Heart right ventricle (tissue), 16 donors: ENCODE measurements at regions not wholly inside any gene's neighbourhood (a gene's known extent, or its start where the extent isn't known, plus 50 kb on each side); places are given as distances from the start of the nearest gene placed in this dataset.

Experiments
- ATAC-seq, 8 donors: fragments of 200-7000 bp; cut with Tn5 transposase; one replicate each; pipeline ENCODE4 v1.9.1; 2020; ENCODE audit warnings: mild to moderate bottlenecking in 8 of 8, moderate library complexity in 8 of 8, moderate number of reproducible peaks in 1 of 8
- DNase-seq, 2 donors: peaks; one replicate each; pipeline ENCODE4 v3.0.0-alpha.2; 2020
- H3K27ac ChIP-seq, 10 donors: fragments of 200-600 bp; sonication (generic) in 2 of 10; one replicate each; pipeline versions ENCODE4 v1.5.0 to v1.8.0; 2020 to 2022; ENCODE audit warnings: mild to moderate bottlenecking in 3 of 10
- H3K27me3 ChIP-seq, 7 donors: fragments of 200-600 bp; one replicate each; pipeline ENCODE4 v1.8.0; 2021 to 2022; ENCODE audit warnings: mild to moderate bottlenecking in 2 of 7
- H3K36me3 ChIP-seq, 9 donors: fragments of 200-600 bp; sonication (generic) in 1 of 9; one replicate each; pipeline versions ENCODE4 v1.5.0 to v1.8.0; 2020 to 2022; ENCODE audit warnings: mild to moderate bottlenecking in 2 of 9
- H3K4me1 ChIP-seq, 9 donors: fragments of 200-600 bp; sonication (generic) in 1 of 9; one replicate each; pipeline versions ENCODE4 v1.5.0 to v1.8.0; 2020 to 2022; ENCODE audit warnings: mild to moderate bottlenecking in 4 of 9
- H3K4me3 ChIP-seq, 10 donors: fragments of 200-600 bp; sonication (generic) in 2 of 10; one replicate each; pipeline versions ENCODE4 v1.5.0 to v1.8.0; 2020 to 2022; ENCODE audit warnings: mild to moderate bottlenecking in 7 of 10, moderate library complexity in 2 of 10
- H3K9me3 ChIP-seq, 11 donors: fragments of 200-600 bp in 10 of 11; sonication (generic) in 2 of 11; one replicate each; pipeline versions ENCODE4 v1.5.0 to v1.8.0; 2013 to 2022; ENCODE audit warnings: mild to moderate bottlenecking in 2 of 11, control low read depth in 1 of 11, moderate library complexity in 1 of 11
- CTCF ChIP-seq, 9 donors: fragments of 200-600 bp; sonication (generic) in 2 of 9; IDR thresholded peaks; one replicate each; pipeline versions ENCODE4 v1.5.0 to v1.8.0; 2021 to 2022; ENCODE audit warnings: antibody characterized with exemption in 9 of 9, mild to moderate bottlenecking in 5 of 9, moderate library complexity in 1 of 9
- WGBS, 2 donors: extraction: QIAGEN DNeasy Blood & Tissue Kit; methylation state at CpG; one replicate each; pipeline ENCODE4 v1.1.7; 2013; ENCODE audit warnings: inconsistent platforms in 1 of 2; 5-methylcytosine and 5-hydroxymethylcytosine counted together
- intact Hi-C, 10 donors: fragments of 100-400 bp; cut with DNase I; formaldehyde crosslinking; loops; one replicate each; pipeline versions ENCODE4 v1.11.1 to v1.14.2; 2022
- donor health status: Arrhythmogenic right ventricular cardiomyopathy.
- donor health status: ischemic (EF 13 %, LVEDD 7.1; RV severe dilation, severe dysfunction).
- donor health status: healthy with polysubstance abuse.
- donor health status: DM: no; HTN: yes; CAD: no.
- donor health status: DM: no; HTN: no; CAD: no.
- donor health status: ischemic (EF 25% LVEDD 6.9; RV normal size, moderate dysfunction).
- donor health status: ischemic (EF 25% LVEDD 5.7; RV mildly dilated, moderate dysfunction).
- donor health status: healthy.
- donor health status: DM: yes; HTN: yes; CAD: no.
- donor health status: Ischemic cardiomyopathy.
- donor health status: ischemic (EF 35%, LVEDD 5.7; RV mildly dilated, moderate dysfunction).
- donor health status: nonischemic (EF 11% LVEDD 7.7; RV severe dilation, severe dysfunction).
- donor health status: DM: yes; HTN: yes; CAD: no.
- donor health status: PGD.
- donor health status: ischemic (EF 29% LVEDD 5.4; RV normal size, mild dysfunction).
- donor health status: nonischemic (EF 23%, LVEDD 6.1; RV moderate dilation, normal function).

- peaks cover 7 to 76% (median 39%) of the 10 kb centered on the region in 9 donors for H3K4me1 ChIP-seq
- peak in 1 of 8 donors; percentile 19 for ATAC-seq
- WGBS, 2 donors, result 88 to 93% methylated on average over 4 of the region's 4 CpGs
- no peak overlapping the region for H3K27ac ChIP-seq
- H3K9me3 ChIP-seq, result no peaks in the 10 kb centered on the region
- H3K4me3 ChIP-seq, result no peak overlapping the region
- TF ChIP-seq CTCF (IDR thresholded peaks at IDR 0.05), result no peak
- H3K27me3 ChIP-seq, result no peaks in the 10 kb centered on the region
- peaks cover 0 to 55% (median 3%) of the 10 kb centered on the region in 9 donors for H3K36me3 ChIP-seq
- DNase-seq, result no peak
- intact Hi-C loops, result loop anchor here in 5 of 10 donors (2.0 to 10.0 kb wide), 4 partner anchors 51 to 501 kb away; a partner anchor contains a TSS
Measured at GRCh38 chr18:46265196-46266156, 161.3 kb downstream of the HAUS1 start.

DNA sequence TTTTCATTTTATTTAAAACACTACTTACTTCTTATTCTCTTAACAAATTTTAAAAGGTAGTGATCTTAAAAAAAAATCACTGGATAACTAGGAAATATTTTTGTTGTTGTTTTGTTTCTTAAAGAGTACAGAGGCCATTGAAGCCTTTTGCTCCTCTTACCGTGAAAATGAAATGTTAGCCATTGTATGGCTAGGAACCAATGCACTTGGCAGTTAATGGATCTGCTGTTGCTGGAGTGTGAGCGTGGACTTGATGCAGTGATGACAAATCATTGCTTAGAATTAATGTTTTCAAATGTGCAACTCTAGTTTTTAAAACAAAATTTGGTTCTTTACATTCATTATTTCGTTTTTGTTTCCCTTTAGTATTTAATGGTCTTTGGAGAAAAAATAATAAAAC, 162.3 kb downstream of the HAUS1 start:
- no peak overlapping the region for H3K27ac ChIP-seq
- peaks cover 0 to 55% (median 3%) of the 10 kb centered on the region in 9 donors for H3K36me3 ChIP-seq
- H3K27me3 ChIP-seq, result no peaks in the 10 kb centered on the region
- no peak overlapping the region for H3K4me3 ChIP-seq
- peaks cover 7 to 66% (median 39%) of the 10 kb centered on the region in 9 donors for H3K4me1 ChIP-seq
- intact Hi-C loops, result loop anchor here in 4 of 10 donors (5.0 to 10.0 kb wide), 3 partner anchors 52 to 502 kb away; a partner anchor contains a TSS
- ATAC-seq (no peak), DNase-seq (no peak)
- H3K9me3 ChIP-seq, result no peaks in the 10 kb centered on the region
- 64 to 73% methylated on average over 3 of the region's 3 CpGs for WGBS, 2 donors
- TF ChIP-seq CTCF (IDR thresholded peaks at IDR 0.05), result no peak

GRCh38 chr18:46268671-46269070, 164.5 kb downstream of the HAUS1 start:
- Histone ChIP-seq H3K36me3 (peaks cover 0 to 43% (median 0%) of the 10 kb centered on the region in 9 donors), H3K4me1 (peaks cover 7 to 44% (median 28%) of the 10 kb centered on the region in 9 donors), H3K9me3 (no peaks in the 10 kb centered on the region), H3K27ac (no peak overlapping the region), H3K4me3 (no peak overlapping the region), H3K27me3 (no peaks in the 10 kb centered on the region)
- 46 to 71% methylated on average over 2 of the region's 2 CpGs for WGBS, 2 donors
- intact Hi-C loops, result loop anchor here in 4 of 10 donors (5.0 to 10.0 kb wide), 3 partner anchors 54 to 504 kb away; a partner anchor contains a TSS
- no peak for TF ChIP-seq CTCF (IDR thresholded peaks at IDR 0.05)
- ATAC-seq, result peak; percentile 84 to 96 (median 92)
- DNase-seq, result peak; percentile 26 to 64

- Histone ChIP-seq H3K36me3 (peaks cover 0 to 37% (median 0%) of the 10 kb centered on the region in 9 donors), H3K4me3 (no peak overlapping the region), H3K4me1 (peaks cover 2 to 38% (median 22%) of the 10 kb centered on the region in 9 donors), H3K9me3 (no peaks in the 10 kb centered on the region), H3K27me3 (no peaks in the 10 kb centered on the region), H3K27ac (no peak overlapping the region)
- ATAC-seq (no peak), DNase-seq (no peak)
- 89 to 95% methylated on average over 1 of the region's 1 CpG for WGBS, 2 donors
- TF ChIP-seq CTCF (IDR thresholded peaks at IDR 0.05), result no peak
- intact Hi-C loops, result loop anchor here in 4 of 10 donors (5.0 to 10.0 kb wide), 3 partner anchors 54 to 504 kb away; a partner anchor contains a TSS
Measured at GRCh38 chr18:46269275-46269674, 165.1 kb downstream of the HAUS1 start.
